Activated CD8-positive, alpha-beta memory T cell treated with anti-CD3 and anti-CD28 coated beads for 48 hours (primary cell): ENCODE measurements at regions not wholly inside any gene's neighbourhood (a gene's known extent, or its start where the extent isn't known, plus 50 kb on each side); places are given as distances from the start of the nearest gene placed in this dataset.

ENCODE experiments used
- DNase-seq, 3 experiments: peaks; one replicate each; pipeline ENCODE4 v3.0.0-alpha.2; 2020; ENCODE audit warnings: low read depth in 2 of 3, low spot score in 2 of 3

DNA sequence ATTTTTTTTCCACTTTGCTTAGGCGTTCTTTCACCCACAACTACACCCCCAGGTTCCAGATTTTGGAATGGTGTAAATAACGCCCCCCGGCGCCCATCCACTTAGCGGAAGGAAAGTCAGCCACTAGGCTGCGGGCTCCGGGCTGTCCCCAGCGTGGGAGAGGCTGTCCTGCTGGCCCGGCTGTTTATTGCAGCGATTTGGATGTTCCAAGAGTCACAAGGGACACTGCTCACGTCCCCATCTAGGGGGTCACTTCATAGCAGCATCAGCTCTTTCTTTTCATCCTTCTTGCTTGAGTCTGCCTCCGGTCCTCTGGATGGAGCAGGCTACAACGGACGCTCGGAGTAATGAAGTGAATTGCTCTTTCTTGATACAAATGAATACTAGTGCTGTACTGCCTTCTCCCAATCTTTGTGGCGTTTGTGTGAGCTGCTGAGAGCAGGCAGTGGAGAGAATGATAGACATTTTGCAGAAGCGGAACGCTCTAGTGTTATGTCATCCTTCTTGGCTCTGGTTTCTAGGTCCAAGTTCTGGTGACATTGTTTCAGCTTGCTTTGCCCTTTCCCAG, 50.7 kb upstream of the PAIP2B start:
- peak in 1 of 3 experiments; percentile 5 for DNase-seq

DNA sequence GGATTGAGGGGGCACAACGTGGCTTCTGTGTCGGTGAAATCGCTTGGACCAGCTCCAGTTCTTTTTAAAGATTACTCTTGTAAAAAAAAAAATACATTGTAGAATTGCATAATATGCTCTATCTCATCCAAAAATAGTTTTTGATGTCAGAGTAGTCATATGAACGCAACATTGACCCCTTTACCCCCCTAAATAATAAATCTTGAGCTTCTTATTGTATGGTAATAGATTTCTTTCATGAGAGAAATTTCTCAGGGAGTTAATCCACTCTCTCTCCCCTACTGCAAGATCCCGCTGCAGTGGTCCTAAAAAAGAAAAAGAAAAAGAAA, 50.2 kb upstream of the PAIP2B start:
- DNase-seq: no peak

DNA sequence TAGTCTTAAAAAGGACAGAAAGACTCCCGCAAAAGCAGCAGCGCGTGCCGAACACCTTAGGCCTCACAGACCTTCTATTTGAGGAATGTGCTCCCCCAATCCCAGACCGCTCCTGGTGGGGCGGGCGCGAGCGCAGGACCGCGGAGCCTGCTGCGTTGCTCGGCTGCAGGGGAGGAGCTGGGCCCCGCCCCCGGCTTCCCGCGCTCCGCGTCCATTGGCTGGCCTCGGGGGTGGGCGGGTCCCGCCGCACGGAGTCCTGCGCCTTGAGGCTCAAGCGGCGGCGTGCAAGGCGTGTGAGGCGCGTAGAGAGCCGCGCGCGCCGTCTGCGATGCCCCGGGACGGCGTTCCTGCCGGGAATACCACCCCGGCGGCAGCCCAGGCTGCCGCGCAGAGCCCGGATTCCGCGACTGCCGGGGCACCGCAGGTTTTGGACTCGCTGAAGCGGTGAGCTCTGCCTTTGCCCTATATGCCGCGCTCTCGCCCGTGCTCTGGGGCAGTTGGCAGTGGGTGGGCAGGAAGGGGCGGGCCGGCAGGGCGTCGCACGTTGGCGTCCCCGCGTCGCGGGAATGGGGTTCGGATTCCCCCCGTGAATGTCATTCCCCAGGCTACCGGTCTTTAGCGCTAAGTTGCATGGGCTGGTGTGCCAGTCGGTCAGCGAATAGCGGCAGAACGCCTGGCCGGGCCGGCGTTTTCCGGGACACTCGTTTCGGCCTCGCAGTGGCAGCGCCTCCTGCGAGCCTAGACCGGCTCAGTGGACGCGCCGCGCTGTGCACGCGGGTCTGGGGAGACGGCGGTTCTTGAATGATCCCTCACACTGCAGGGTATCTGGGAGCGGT, 49.6 kb upstream of the PAIP2B start:
- DNase-seq: peak; percentile 74 to 80 (median 77)
